ENCODE measurements at regions not wholly inside any gene's neighbourhood (a gene's known extent, or its start where the extent isn't known, plus 50 kb on each side); places are given as distances from the start of the nearest gene placed in this dataset.
"Not testable (repeated sequence)": the region's sequence is repeated elsewhere in the genome, so short reads cannot be mapped to it uniquely, and the experiment has no call there.

GRCh38 chr4:149870008-149870407, 54.4 kb upstream of the IQCM start:
- no peak for DNase-seq

GRCh38 chr4:149881744-149882143, 66.1 kb upstream of the IQCM start:
- DNase-seq: no peak

GRCh38 chr4:149882251-149882650, 66.6 kb upstream of the IQCM start:
- DNase-seq: no peak

GRCh38 chr4:149884046-149884445, 68.4 kb upstream of the IQCM start:
- DNase-seq: no peak

GRCh38 chr4:149884529-149885181, 69.0 kb upstream of the IQCM start:
- no peak for DNase-seq

- DNase-seq: no peak
Observed at GRCh38 chr4:149885896-149886295, 70.3 kb upstream of the IQCM start.

- DNase-seq: no peak
Observed at GRCh38 chr4:149886786-149887490, 71.3 kb upstream of the IQCM start.

GRCh38 chr4:149889991-149890390, 74.3 kb upstream of the IQCM start:
- no peak for DNase-seq

GRCh38 chr4:149890531-149890930, 74.9 kb upstream of the IQCM start:
- DNase-seq: no peak

GRCh38 chr4:149891426-149891825, 75.8 kb upstream of the IQCM start:
- DNase-seq: no peak

GRCh38 chr4:149896432-149896831, 80.8 kb upstream of the IQCM start:
- no peak for DNase-seq

- DNase-seq: no peak
Observed at GRCh38 chr4:149897783-149898182, 82.1 kb upstream of the IQCM start.

- DNase-seq: no peak
Observed at GRCh38 chr4:149901128-149901527, 85.5 kb upstream of the IQCM start.

- no peak for DNase-seq
Observed at GRCh38 chr4:149902242-149902641, 86.6 kb upstream of the IQCM start.

GRCh38 chr4:149910177-149910576, 94.5 kb upstream of the IQCM start:
- no peak for DNase-seq

GRCh38 chr4:149910604-149911350, 95.1 kb upstream of the IQCM start:
- no peak for DNase-seq

- no peak for DNase-seq
Observed at GRCh38 chr4:149911354-149911753, 95.7 kb upstream of the IQCM start.

- no peak for DNase-seq
Observed at GRCh38 chr4:149912000-149912399, 96.4 kb upstream of the IQCM start.

GRCh38 chr4:149914119-149915115, 98.8 kb upstream of the IQCM start:
- DNase-seq: peak; percentile 20

GRCh38 chr4:149915735-149916134, 100.1 kb upstream of the IQCM start:
- DNase-seq: not testable (repeated sequence)

GRCh38 chr4:149923736-149924135, 108.1 kb upstream of the IQCM start:
- DNase-seq: no peak

- no peak for DNase-seq
Observed at GRCh38 chr4:149927514-149927913, 111.9 kb upstream of the IQCM start.

- DNase-seq: no peak
Observed at GRCh38 chr4:149928507-149928906, 112.9 kb upstream of the IQCM start.
